Activated naive CD4-positive, alpha-beta T cell treated with anti-CD3 and anti-CD28 coated beads for 36 hours (primary cell): ENCODE measurements at regions not wholly inside any gene's neighbourhood (a gene's known extent, or its start where the extent isn't known, plus 50 kb on each side); places are given as distances from the start of the nearest gene placed in this dataset.

Source experiments
- CTCF ChIA-PET: fragments of 350-600 bp; sonication (Branson Sonifier 250); formaldehyde crosslinking; loops from one replicate; lab custom pipeline; 2021; ENCODE audit warnings: antibody characterized with exemption; lab: Charles Lee
- DNase-seq: peaks from one replicate; pipeline ENCODE4 v3.0.0-alpha.2; 2020
- H3K27ac Mint-ChIP-seq: one replicate; pipeline ENCODE4 v1.8.0; 2021; ENCODE audit warnings: mild to moderate bottlenecking, mixed read lengths
- H3K27me3 Mint-ChIP-seq: one replicate; pipeline ENCODE4 v1.8.0; 2021; ENCODE audit warnings: low read depth, mixed read lengths
- H3K36me3 Mint-ChIP-seq: one replicate; pipeline ENCODE4 v1.8.0; 2021; ENCODE audit warnings: low read depth, mixed read lengths
- H3K4me1 Mint-ChIP-seq: one replicate; pipeline ENCODE4 v1.8.0; 2021; ENCODE audit warnings: low read depth, mixed read lengths
- H3K4me3 Mint-ChIP-seq: one replicate; pipeline ENCODE4 v1.8.0; 2021; ENCODE audit warnings: mild to moderate bottlenecking, moderate library complexity, mixed read lengths
- H3K9me3 Mint-ChIP-seq: one replicate; pipeline ENCODE4 v1.8.0; 2021; ENCODE audit warnings: mixed read lengths
- intact Hi-C: fragments of 100-400 bp; cut with micrococcal nuclease; formaldehyde crosslinking; loops from one replicate; pipeline ENCODE4 v1.15.1; 2023

DNA sequence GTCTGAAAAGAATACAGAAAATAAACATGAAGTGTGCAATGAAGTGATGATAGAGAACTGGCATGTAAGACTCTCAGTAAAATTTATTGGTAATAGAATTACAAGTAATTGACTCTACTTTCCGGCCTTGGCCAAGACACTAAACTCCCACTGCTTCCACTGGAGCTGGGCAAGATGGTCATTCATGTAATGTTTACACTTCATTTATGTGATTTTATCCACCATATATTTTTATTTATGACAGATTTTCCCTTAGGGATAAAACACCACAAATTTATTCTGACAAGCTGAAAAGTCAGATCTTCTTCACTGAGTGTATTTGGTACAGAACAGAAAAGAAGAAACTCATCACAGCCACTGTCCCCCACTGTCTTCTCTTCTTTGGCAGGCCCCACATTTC is 191.9 kb downstream of the SLC39A8 start:
- H3K27me3 Mint-ChIP-seq: no peaks in the 10 kb centered on the region
- no peak overlapping the region for H3K27ac Mint-ChIP-seq
- H3K36me3 Mint-ChIP-seq: no peaks in the 10 kb centered on the region
- CTCF ChIA-PET: no interaction called here
- no peaks in the 10 kb centered on the region for H3K9me3 Mint-ChIP-seq
- no peak for DNase-seq
- H3K4me3 Mint-ChIP-seq: no peak overlapping the region
- intact Hi-C loops: no loop called here
- no peaks in the 10 kb centered on the region for H3K4me1 Mint-ChIP-seq

- intact Hi-C loops: no loop called here
- no peaks in the 10 kb centered on the region for H3K9me3 Mint-ChIP-seq
- DNase-seq: no peak
- H3K27me3 Mint-ChIP-seq: no peaks in the 10 kb centered on the region
- H3K4me1 Mint-ChIP-seq: no peaks in the 10 kb centered on the region
- no peaks in the 10 kb centered on the region for H3K36me3 Mint-ChIP-seq
- CTCF ChIA-PET: interaction anchor here (0.9 kb wide), 1 partner anchor 213 kb away, joined by 3 read pairs; no protein-coding TSS in a partner anchor
- H3K4me3 Mint-ChIP-seq: no peak overlapping the region
- no peak overlapping the region for H3K27ac Mint-ChIP-seq
Measured at GRCh38 chr4:102151696-102152095, 193.6 kb downstream of the SLC39A8 start.

DNA sequence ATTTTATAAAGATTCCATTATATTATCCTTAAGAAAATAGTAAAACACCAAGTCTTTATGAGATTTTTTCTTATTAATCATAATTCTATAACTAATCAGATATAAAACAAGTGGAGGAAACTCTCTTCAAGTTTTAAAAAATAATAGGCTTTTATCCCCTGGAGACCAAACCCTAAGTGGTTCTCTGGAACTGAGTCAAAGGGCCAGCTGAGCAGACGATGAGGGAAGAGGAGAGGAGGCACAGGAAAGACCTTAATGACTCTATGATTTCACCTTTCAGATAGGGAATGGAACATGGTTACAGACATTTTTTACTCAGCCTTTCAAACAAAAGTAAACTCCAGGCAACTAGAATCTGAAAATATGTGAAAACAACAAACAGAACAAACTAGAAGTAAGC is 201.8 kb downstream of the SLC39A8 start:
- no peaks in the 10 kb centered on the region for H3K36me3 Mint-ChIP-seq
- no peak overlapping the region for H3K4me3 Mint-ChIP-seq
- no peak for DNase-seq
- H3K27me3 Mint-ChIP-seq: peaks cover 3% of the 10 kb centered on the region
- H3K27ac Mint-ChIP-seq: no peak overlapping the region
- no peaks in the 10 kb centered on the region for H3K4me1 Mint-ChIP-seq
- CTCF ChIA-PET: no interaction called here
- intact Hi-C loops: no loop called here
- no peaks in the 10 kb centered on the region for H3K9me3 Mint-ChIP-seq

GRCh38 chr4:102141842-102142241 is 203.4 kb downstream of the SLC39A8 start:
- DNase-seq: no peak
- intact Hi-C loops: no loop called here
- no peaks in the 10 kb centered on the region for H3K9me3 Mint-ChIP-seq
- H3K27me3 Mint-ChIP-seq: peaks cover 3% of the 10 kb centered on the region
- no peak overlapping the region for H3K4me3 Mint-ChIP-seq
- no peak overlapping the region for H3K27ac Mint-ChIP-seq
- no peaks in the 10 kb centered on the region for H3K36me3 Mint-ChIP-seq
- H3K4me1 Mint-ChIP-seq: no peaks in the 10 kb centered on the region
- CTCF ChIA-PET: no interaction called here

DNA sequence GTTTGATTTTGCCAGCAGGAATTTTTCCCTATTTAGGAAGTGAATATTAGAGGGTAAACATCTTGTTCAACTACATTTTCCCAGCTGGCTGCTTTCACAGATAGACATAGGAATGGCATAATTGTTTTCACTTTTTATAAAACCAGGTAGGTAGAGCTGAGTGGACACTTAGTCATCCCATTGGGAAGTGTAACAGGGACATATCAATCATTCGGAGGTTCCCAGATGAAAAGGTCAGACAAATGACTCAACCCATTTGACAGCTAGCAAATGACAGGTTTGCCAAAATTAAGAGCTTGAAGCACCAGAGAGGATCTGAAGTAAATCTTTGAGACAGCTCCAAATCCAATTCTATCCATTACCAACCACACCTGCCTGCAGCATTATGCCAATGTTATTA is 205.3 kb downstream of the SLC39A8 start:
- no peaks in the 10 kb centered on the region for H3K9me3 Mint-ChIP-seq
- H3K4me3 Mint-ChIP-seq: no peak overlapping the region
- H3K4me1 Mint-ChIP-seq: no peaks in the 10 kb centered on the region
- peaks cover 3% of the 10 kb centered on the region for H3K27me3 Mint-ChIP-seq
- intact Hi-C loops: no loop called here
- no peaks in the 10 kb centered on the region for H3K36me3 Mint-ChIP-seq
- no peak for DNase-seq
- CTCF ChIA-PET: interaction anchor here (0.7 kb wide), 1 partner anchor 11 kb away, joined by 3 read pairs; no protein-coding TSS in a partner anchor
- H3K27ac Mint-ChIP-seq: no peak overlapping the region

- no peaks in the 10 kb centered on the region for H3K4me1 Mint-ChIP-seq
Measured at GRCh38 chr4:102139132-102139573, 206.1 kb downstream of the SLC39A8 start.

DNA sequence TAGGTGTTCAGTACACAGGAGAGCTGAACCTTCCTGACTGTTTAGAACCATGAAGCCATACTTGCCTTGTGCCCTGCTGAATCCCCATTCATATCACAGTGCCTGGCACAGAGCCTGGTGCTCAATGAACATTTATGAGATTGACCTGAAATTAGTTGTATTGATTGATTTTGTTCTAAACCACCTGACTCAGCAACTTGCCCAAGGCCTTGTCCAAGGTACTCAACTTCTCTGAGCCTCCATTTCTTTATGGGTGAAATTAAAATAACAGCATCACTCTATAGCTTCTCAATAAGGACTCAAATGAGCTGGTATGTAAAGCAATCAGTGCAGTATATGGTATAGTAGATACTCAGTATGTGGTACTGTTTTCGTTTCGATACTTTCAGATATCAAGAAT is 208.1 kb downstream of the SLC39A8 start:
- Mint-ChIP-seq H3K4me1 (no peaks in the 10 kb centered on the region), H3K4me3 (no peak overlapping the region), H3K36me3 (no peaks in the 10 kb centered on the region), H3K27ac (no peak overlapping the region), H3K27me3 (peaks cover 4% of the 10 kb centered on the region), H3K9me3 (no peaks in the 10 kb centered on the region)
- CTCF ChIA-PET: no interaction called here
- DNase-seq: no peak
- intact Hi-C loops: no loop called here

More at GRCh38 chr4:102139132-102139573, 206.1 kb downstream of the SLC39A8 start:
- Mint-ChIP-seq H3K27ac (no peak overlapping the region), H3K27me3 (peaks cover 3% of the 10 kb centered on the region), H3K36me3 (no peaks in the 10 kb centered on the region), H3K9me3 (no peaks in the 10 kb centered on the region), H3K4me3 (no peak overlapping the region)
- DNase-seq: no peak
- intact Hi-C loops: no loop called here
- CTCF ChIA-PET: no interaction called here

- intact Hi-C loops: no loop called here
Measured at GRCh38 chr4:102129810-102130209, 215.5 kb downstream of the SLC39A8 start.

More at GRCh38 chr4:102129810-102130209, 215.5 kb downstream of the SLC39A8 start:
- no peak overlapping the region for H3K4me3 Mint-ChIP-seq
- H3K27me3 Mint-ChIP-seq: peaks cover 2% of the 10 kb centered on the region
- no peaks in the 10 kb centered on the region for H3K36me3 Mint-ChIP-seq
- CTCF ChIA-PET: no interaction called here
- H3K4me1 Mint-ChIP-seq: no peaks in the 10 kb centered on the region
- H3K9me3 Mint-ChIP-seq: peaks cover 6% of the 10 kb centered on the region
- no peak overlapping the region for H3K27ac Mint-ChIP-seq
- no peak for DNase-seq
